Fibroblast of lung (primary cell): ENCODE measurements at regions not wholly inside any gene's neighbourhood (a gene's known extent, or its start where the extent isn't known, plus 50 kb on each side); places are given as distances from the start of the nearest gene placed in this dataset.
"Not testable (repeated sequence)": the region's sequence is repeated elsewhere in the genome, so short reads cannot be mapped to it uniquely, and the experiment has no call there.

Source experiments
- DNase-seq, 2 donors: peaks; one replicate each; pipeline versions ENCODE4 v3.0.0 to v3.0.0-alpha.2; 2010; ENCODE audit warnings: low read depth in 2 of 2
- H2AFZ ChIP-seq: 2 replicates; pipeline ENCODE4 v1.5.1; 2012; ENCODE audit warnings: low read length, control low read depth, inconsistent platforms
- H3K27ac ChIP-seq: 2 replicates; pipeline ENCODE4 v1.5.1; 2011; ENCODE audit warnings: low read length, control low read depth; ENCODE audit not compliant: insufficient read depth
- H3K27me3 ChIP-seq: 2 replicates; pipeline ENCODE4 v1.5.1; 2011; ENCODE audit warnings: mild to moderate bottlenecking, low read length; ENCODE audit not compliant: control insufficient read depth, insufficient read depth
- H3K36me3 ChIP-seq: 2 replicates; pipeline ENCODE4 v1.5.1; 2011; ENCODE audit warnings: low read length; ENCODE audit not compliant: control insufficient read depth, insufficient read depth
- H3K4me1 ChIP-seq: 2 replicates; pipeline ENCODE4 v1.5.1; 2011; ENCODE audit warnings: low read length; ENCODE audit not compliant: control insufficient read depth, insufficient read depth; ENCODE audit errors: extremely low read depth
- H3K4me2 ChIP-seq: 2 replicates; pipeline ENCODE4 v1.5.1; 2011; ENCODE audit warnings: low read length, control low read depth; ENCODE audit not compliant: insufficient read depth; ENCODE audit errors: extremely low read depth
- H3K4me3 ChIP-seq, 4 experiments: fragments of 200-600 bp in 1 of 4; sonication (generic) in 1 of 4; replicated peaks in 1 of 4; 2 replicates each; pipeline ENCODE4 v1.5.1; 2011 to 2016; ENCODE audit warnings: low read length in 4 of 4, low read depth in 3 of 4, mild to moderate bottlenecking in 3 of 4, control low read depth in 2 of 4, inconsistent platforms in 1 of 4, mixed read lengths in 1 of 4; ENCODE audit not compliant: insufficient read depth in 1 of 4; ENCODE audit errors: control extremely low read depth in 1 of 4
- H3K79me2 ChIP-seq: 2 replicates; pipeline ENCODE4 v1.5.1; 2012; ENCODE audit warnings: mild to moderate bottlenecking, low read length, inconsistent platforms; ENCODE audit not compliant: control insufficient read depth, insufficient read depth
- H3K9ac ChIP-seq: 2 replicates; pipeline ENCODE4 v1.5.1; 2011; ENCODE audit warnings: mild to moderate bottlenecking, low read length, control low read depth; ENCODE audit not compliant: insufficient read depth
- H3K9me3 ChIP-seq: 2 replicates; pipeline ENCODE4 v1.5.1; 2012; ENCODE audit warnings: low read depth, low read length; ENCODE audit not compliant: control insufficient read depth, insufficient read depth
- H4K20me1 ChIP-seq: 2 replicates; pipeline ENCODE4 v1.5.1; 2011; ENCODE audit warnings: low read length; ENCODE audit not compliant: control insufficient read depth, insufficient read depth; ENCODE audit errors: extremely low read depth
- CTCF ChIP-seq, 2 donors: IDR thresholded peaks in 1 of 2; conservative IDR thresholded peaks in 1 of 2; 1 replicate in 1 of 2; 2 replicates in 1 of 2; pipeline ENCODE4 v1.5.1; 2011 to 2012; ENCODE audit warnings: low read length in 2 of 2, control low read depth in 1 of 2, inconsistent platforms in 1 of 2, low read depth in 1 of 2, mild to moderate bottlenecking in 1 of 2
- EZH2 ChIP-seq: IDR thresholded peaks from 2 replicates; pipeline ENCODE4 v1.5.1; 2012; ENCODE audit warnings: low read length, control low read depth, mild to moderate bottlenecking; ENCODE audit errors: missing control alignments

DNA sequence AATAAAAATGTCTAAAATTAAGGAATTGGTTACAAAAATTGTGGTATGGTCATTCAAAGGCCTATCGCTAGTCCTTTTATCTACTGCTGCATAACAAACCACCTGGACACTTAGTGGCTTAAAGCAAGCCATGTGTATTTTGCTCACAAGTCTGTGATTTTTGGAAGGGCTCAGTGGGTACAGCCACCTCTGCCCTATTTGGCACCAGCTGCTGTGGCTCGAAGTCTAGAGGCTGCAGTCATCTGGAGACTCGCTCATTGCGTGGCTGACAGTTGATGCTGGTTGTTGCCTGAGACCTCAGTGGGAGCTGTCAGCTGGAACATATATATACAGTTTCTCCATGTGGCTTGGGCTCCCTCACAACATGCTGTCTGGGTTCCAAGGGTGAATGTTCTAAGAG lies 60.8 kb upstream of the MID1 start:
- Histone ChIP-seq H3K4me2 (no peak overlapping the region), H3K27me3 (no peaks in the 10 kb centered on the region), H3K27ac (no peak overlapping the region), H4K20me1 (no peaks in the 10 kb centered on the region), H3K4me3 (no peak overlapping the region), H3K9me3 (no peaks in the 10 kb centered on the region), H3K4me1 (no peaks in the 10 kb centered on the region), H3K79me2 (no peaks in the 10 kb centered on the region), H3K36me3 (no peaks in the 10 kb centered on the region), H3K9ac (no peak overlapping the region), H2AFZ (no peak overlapping the region)
- no peak for DNase-seq
- no peak for TF ChIP-seq CTCF (conservative IDR thresholded peaks at IDR 0.05 in 1 of 2, IDR thresholded peaks at IDR 0.05 in 1 of 2; ENCODE audit: low read depth in 1 of 2, low read length in 2 of 2)
- no peak for TF ChIP-seq EZH2

GRCh38 chrX:10683631-10684030 lies 63.2 kb upstream of the MID1 start:
- H3K36me3 ChIP-seq, H3K27ac ChIP-seq, H3K9ac ChIP-seq, H3K4me1 ChIP-seq, DNase-seq, H2AFZ ChIP-seq, H3K4me3 ChIP-seq, H3K27me3 ChIP-seq, H3K79me2 ChIP-seq, H4K20me1 ChIP-seq, H3K4me2 ChIP-seq, H3K9me3 ChIP-seq: not testable (repeated sequence)

DNA sequence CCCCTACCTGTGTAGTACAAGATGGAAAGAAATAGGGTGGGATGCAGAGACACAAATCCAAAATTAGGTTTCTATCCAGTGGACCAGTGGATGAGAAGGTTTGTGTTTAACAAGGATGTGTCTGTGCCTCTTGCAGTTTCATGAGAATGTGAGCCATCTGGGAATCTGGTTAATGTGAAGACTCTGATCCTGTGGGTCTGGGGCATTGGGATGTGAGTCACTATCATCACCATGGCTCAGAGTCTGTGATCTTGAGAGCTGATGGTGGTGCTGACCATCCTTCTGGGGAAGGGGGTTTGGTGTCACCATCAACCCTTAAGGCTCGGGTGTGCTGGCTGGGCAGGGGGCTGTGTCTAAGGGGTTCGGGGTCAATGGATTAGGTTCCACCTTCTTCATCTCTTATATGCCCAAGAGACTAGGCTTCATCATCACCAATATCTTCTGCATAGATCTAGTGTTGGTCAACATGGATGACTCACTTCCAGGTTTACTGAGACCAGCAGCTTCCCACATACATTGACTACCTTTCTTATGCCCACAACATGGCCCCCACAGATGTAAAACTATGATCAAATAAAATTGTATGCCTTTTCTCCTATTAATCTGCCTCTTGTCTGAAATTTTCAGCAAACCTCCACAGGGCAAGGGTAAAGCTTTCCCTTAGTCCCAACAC lies 65.7 kb upstream of the MID1 start:
- TF ChIP-seq EZH2 (no peak), CTCF (conservative IDR thresholded peaks at IDR 0.05 in 1 of 2, IDR thresholded peaks at IDR 0.05 in 1 of 2; ENCODE audit: low read depth in 1 of 2, low read length in 2 of 2) (no peak)
- Histone ChIP-seq H2AFZ (no peak overlapping the region), H3K79me2 (no peaks in the 10 kb centered on the region), H3K27me3 (no peaks in the 10 kb centered on the region), H3K9me3 (no peaks in the 10 kb centered on the region), H3K36me3 (no peaks in the 10 kb centered on the region), H3K4me1 (no peaks in the 10 kb centered on the region), H4K20me1 (no peaks in the 10 kb centered on the region), H3K4me2 (no peak overlapping the region), H3K4me3 (no peak overlapping the region), H3K27ac (no peak overlapping the region), H3K9ac (no peak overlapping the region)
- peak in 1 of 2 donors; percentile 4 for DNase-seq

DNA sequence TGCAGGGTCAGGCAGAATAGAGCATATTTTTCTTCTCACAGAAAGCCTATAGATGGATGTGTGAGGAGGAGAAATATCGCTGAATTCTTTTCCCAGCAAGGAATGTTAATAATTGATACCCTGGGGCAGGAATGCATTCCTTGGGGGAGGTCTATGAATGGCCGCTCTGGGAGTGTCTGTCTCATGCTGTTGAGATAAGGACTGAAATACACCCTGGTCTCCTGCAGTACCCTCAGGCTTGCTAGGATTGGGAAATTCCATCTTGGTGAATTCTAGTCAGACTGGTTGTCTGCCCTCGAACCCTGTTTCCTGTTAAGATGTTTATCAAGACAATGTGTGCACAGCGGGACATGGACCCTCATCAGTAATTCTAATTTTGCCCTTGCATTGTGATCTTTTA lies 71.4 kb upstream of the MID1 start:
- not testable (repeated sequence) for H3K79me2 ChIP-seq, H3K9me3 ChIP-seq, H4K20me1 ChIP-seq, H2AFZ ChIP-seq, H3K36me3 ChIP-seq, H3K9ac ChIP-seq, H3K27ac ChIP-seq, H3K4me3 ChIP-seq, H3K4me2 ChIP-seq, DNase-seq, H3K27me3 ChIP-seq, H3K4me1 ChIP-seq
